ENCODE measurements at regions not wholly inside any gene's neighbourhood (a gene's known extent, or its start where the extent isn't known, plus 50 kb on each side); places are given as distances from the start of the nearest gene placed in this dataset.

DNA sequence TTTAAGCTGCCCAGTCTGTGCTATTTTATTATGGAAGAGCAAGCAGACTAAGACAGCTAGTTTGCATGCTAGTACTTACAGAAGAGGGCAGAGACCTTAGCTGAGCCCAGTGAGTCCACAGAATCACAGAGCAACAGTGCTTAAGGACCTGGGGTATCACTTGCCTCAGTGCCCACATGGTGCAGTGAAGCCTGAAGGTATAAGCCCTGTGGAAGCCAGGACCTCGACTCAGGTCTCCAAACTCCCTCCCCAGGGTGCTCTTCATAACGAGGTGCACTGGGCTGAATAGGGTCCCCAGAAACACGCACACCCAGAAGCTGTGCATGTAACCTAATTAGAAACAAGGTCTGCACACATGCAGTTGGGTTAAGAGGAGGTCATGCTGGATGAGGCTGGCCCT is 718.1 kb downstream of the GALR1 start:
- no peak overlapping the region for H3K14ac ChIP-seq (ENCODE audit: low read length in 2 of 2)
- H3K27ac ChIP-seq (ENCODE audit: low read length, poor library complexity, severe bottlenecking), result no peak overlapping the region
- no peaks in the 10 kb centered on the region for H3K4me1 ChIP-seq (ENCODE audit: control insufficient read depth, insufficient read depth, low read depth, low read length)
- H2BK12ac ChIP-seq (ENCODE audit: low read length in 2 of 2), result no peak overlapping the region
- H4K91ac ChIP-seq (ENCODE audit: low read length), result no peak overlapping the region
- no peaks in the 10 kb centered on the region for H3K36me3 ChIP-seq (ENCODE audit: control insufficient read depth in 1 of 2, insufficient read depth in 2 of 2, low read depth in 1 of 2, low read length in 2 of 2)
- no peak overlapping the region for H2BK120ac ChIP-seq (ENCODE audit: low read depth, low read length)
- H3K4ac ChIP-seq (ENCODE audit: low read depth in 1 of 2, low read length in 2 of 2), result no peak overlapping the region
- no peaks in the 10 kb centered on the region for H3K79me1 ChIP-seq (replicated peaks; ENCODE audit: low read length, poor library complexity, severe bottlenecking)
- H3K18ac ChIP-seq (ENCODE audit: low read depth in 1 of 2, low read length in 2 of 2), result no peak overlapping the region
- no peak overlapping the region for H4K8ac ChIP-seq (ENCODE audit: low read length)
- H2BK5ac ChIP-seq (ENCODE audit: low read depth, low read length, poor library complexity, severe bottlenecking), result no peak overlapping the region
- H2AFZ ChIP-seq (ENCODE audit: low read depth, low read length), result no peak overlapping the region
- no peak overlapping the region for H2AK5ac ChIP-seq (ENCODE audit: low read length, severe bottlenecking)
- H3K27me3 ChIP-seq (ENCODE audit: control insufficient read depth in 1 of 2, insufficient read depth in 1 of 2, low read length in 2 of 2), result no peaks in the 10 kb centered on the region
- no peak for DNase-seq
- H3K4me3 ChIP-seq (ENCODE audit: insufficient read depth in 1 of 2, low read depth in 1 of 2, low read length in 2 of 2), result no peak overlapping the region
- H3K23ac ChIP-seq (ENCODE audit: low read length in 2 of 2), result no peak overlapping the region
- H3K9me3 ChIP-seq (ENCODE audit: control insufficient read depth, low read length), result peaks cover 4% of the 10 kb centered on the region
- WGBS, result 53% methylated on average over 3 of the region's 3 CpGs
- no peak overlapping the region for H3K4me2 ChIP-seq (ENCODE audit: low read length, poor library complexity, severe bottlenecking)
- H3K9ac ChIP-seq (ENCODE audit: low read length), result no peak overlapping the region
- H2BK15ac ChIP-seq (ENCODE audit: low read depth, poor library complexity, severe bottlenecking), result no peak overlapping the region

DNA sequence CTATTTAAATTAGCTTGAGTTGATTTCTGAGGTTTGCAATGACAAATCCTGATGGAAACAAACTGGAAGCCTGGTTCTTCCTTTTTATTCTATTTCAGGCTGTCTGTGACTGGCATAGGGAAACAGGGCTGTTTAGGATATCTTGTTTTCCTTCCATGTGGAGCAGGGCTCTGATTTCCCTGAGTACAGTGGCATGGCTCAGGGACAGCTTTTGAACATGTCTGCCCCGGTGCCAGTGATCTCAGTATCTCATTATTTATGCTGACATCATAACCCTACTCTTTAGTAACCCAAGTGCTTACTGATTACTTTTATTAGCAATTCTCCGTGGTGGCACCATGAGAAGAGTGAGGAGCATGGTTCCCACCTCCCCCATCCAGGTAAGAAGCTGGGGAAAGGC is 720.3 kb downstream of the GALR1 start:
- Histone ChIP-seq H4K8ac (ENCODE audit: low read length) (no peak overlapping the region), H3K4me3 (ENCODE audit: insufficient read depth in 1 of 2, low read depth in 1 of 2, low read length in 2 of 2) (no peak overlapping the region), H2BK12ac (ENCODE audit: low read length in 2 of 2) (no peak overlapping the region), H2BK5ac (ENCODE audit: low read depth, low read length, poor library complexity, severe bottlenecking) (no peak overlapping the region), H3K27me3 (ENCODE audit: control insufficient read depth in 1 of 2, insufficient read depth in 1 of 2, low read length in 2 of 2) (no peaks in the 10 kb centered on the region), H3K18ac (ENCODE audit: low read depth in 1 of 2, low read length in 2 of 2) (no peak overlapping the region), H3K79me1 (replicated peaks; ENCODE audit: low read length, poor library complexity, severe bottlenecking) (no peaks in the 10 kb centered on the region), H4K91ac (ENCODE audit: low read length) (no peak overlapping the region), H2BK120ac (ENCODE audit: low read depth, low read length) (no peak overlapping the region), H3K27ac (ENCODE audit: low read length, poor library complexity, severe bottlenecking) (no peak overlapping the region), H3K4ac (ENCODE audit: low read depth in 1 of 2, low read length in 2 of 2) (no peak overlapping the region), H3K4me1 (ENCODE audit: control insufficient read depth, insufficient read depth, low read depth, low read length) (no peaks in the 10 kb centered on the region), H2AK5ac (ENCODE audit: low read length, severe bottlenecking) (no peak overlapping the region), H3K4me2 (ENCODE audit: low read length, poor library complexity, severe bottlenecking) (no peak overlapping the region), H3K14ac (ENCODE audit: low read length in 2 of 2) (no peak overlapping the region), H3K9me3 (ENCODE audit: control insufficient read depth, low read length) (no peaks in the 10 kb centered on the region), H2AFZ (ENCODE audit: low read depth, low read length) (no peak overlapping the region), H3K23ac (ENCODE audit: low read length in 2 of 2) (no peak overlapping the region), H3K36me3 (ENCODE audit: control insufficient read depth in 1 of 2, insufficient read depth in 2 of 2, low read depth in 1 of 2, low read length in 2 of 2) (no peaks in the 10 kb centered on the region), H2BK15ac (ENCODE audit: low read depth, poor library complexity, severe bottlenecking) (no peak overlapping the region), H3K9ac (ENCODE audit: low read length) (no peak overlapping the region)
- WGBS, result 28% methylated on average over 2 of the region's 2 CpGs
- DNase-seq, result no peak

DNA sequence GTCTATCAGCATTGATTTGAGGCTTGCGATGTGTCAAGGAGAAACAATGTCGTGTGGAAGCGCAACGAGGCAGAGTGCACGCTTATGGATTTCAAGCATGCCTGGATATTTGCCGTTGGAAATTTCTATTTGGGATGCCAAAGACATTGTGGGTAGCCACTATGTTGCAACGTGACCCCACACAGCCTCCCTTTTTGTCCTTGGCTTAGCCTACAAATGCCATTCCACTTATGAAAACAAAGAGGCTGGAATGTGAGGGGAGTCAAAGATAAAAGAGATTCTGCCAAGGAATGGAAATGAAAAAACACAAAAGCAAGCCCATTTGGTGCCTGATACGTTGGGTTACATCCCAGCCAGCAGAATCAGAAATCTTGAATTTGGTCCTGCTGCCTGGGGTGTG is 721.2 kb downstream of the GALR1 start:
- no peak overlapping the region for H3K23ac ChIP-seq (ENCODE audit: low read length in 2 of 2)
- H3K36me3 ChIP-seq (ENCODE audit: control insufficient read depth in 1 of 2, insufficient read depth in 2 of 2, low read depth in 1 of 2, low read length in 2 of 2), result no peaks in the 10 kb centered on the region
- no peak overlapping the region for H3K27ac ChIP-seq (ENCODE audit: low read length, poor library complexity, severe bottlenecking)
- H3K79me1 ChIP-seq (replicated peaks; ENCODE audit: low read length, poor library complexity, severe bottlenecking), result no peaks in the 10 kb centered on the region
- no peak overlapping the region for H2AK5ac ChIP-seq (ENCODE audit: low read length, severe bottlenecking)
- no peak overlapping the region for H4K91ac ChIP-seq (ENCODE audit: low read length)
- no peak overlapping the region for H3K4ac ChIP-seq (ENCODE audit: low read depth in 1 of 2, low read length in 2 of 2)
- H2BK5ac ChIP-seq (ENCODE audit: low read depth, low read length, poor library complexity, severe bottlenecking), result no peak overlapping the region
- H3K9me3 ChIP-seq (ENCODE audit: control insufficient read depth, low read length), result no peaks in the 10 kb centered on the region
- H4K8ac ChIP-seq (ENCODE audit: low read length), result no peak overlapping the region
- no peak overlapping the region for H3K18ac ChIP-seq (ENCODE audit: low read depth in 1 of 2, low read length in 2 of 2)
- WGBS, result 84% methylated on average over 7 of the region's 8 CpGs
- H2AFZ ChIP-seq (ENCODE audit: low read depth, low read length), result no peak overlapping the region
- no peak overlapping the region for H3K9ac ChIP-seq (ENCODE audit: low read length)
- H2BK120ac ChIP-seq (ENCODE audit: low read depth, low read length), result no peak overlapping the region
- H3K4me2 ChIP-seq (ENCODE audit: low read length, poor library complexity, severe bottlenecking), result no peak overlapping the region
- H3K4me1 ChIP-seq (ENCODE audit: control insufficient read depth, insufficient read depth, low read depth, low read length), result no peaks in the 10 kb centered on the region
- H3K27me3 ChIP-seq (ENCODE audit: control insufficient read depth in 1 of 2, insufficient read depth in 1 of 2, low read length in 2 of 2), result no peaks in the 10 kb centered on the region
- no peak overlapping the region for H3K14ac ChIP-seq (ENCODE audit: low read length in 2 of 2)
- H3K4me3 ChIP-seq (ENCODE audit: insufficient read depth in 1 of 2, low read depth in 1 of 2, low read length in 2 of 2), result no peak overlapping the region
- H2BK15ac ChIP-seq (ENCODE audit: low read depth, poor library complexity, severe bottlenecking), result no peak overlapping the region
- H2BK12ac ChIP-seq (ENCODE audit: low read length in 2 of 2), result no peak overlapping the region
- no peak for DNase-seq

DNA sequence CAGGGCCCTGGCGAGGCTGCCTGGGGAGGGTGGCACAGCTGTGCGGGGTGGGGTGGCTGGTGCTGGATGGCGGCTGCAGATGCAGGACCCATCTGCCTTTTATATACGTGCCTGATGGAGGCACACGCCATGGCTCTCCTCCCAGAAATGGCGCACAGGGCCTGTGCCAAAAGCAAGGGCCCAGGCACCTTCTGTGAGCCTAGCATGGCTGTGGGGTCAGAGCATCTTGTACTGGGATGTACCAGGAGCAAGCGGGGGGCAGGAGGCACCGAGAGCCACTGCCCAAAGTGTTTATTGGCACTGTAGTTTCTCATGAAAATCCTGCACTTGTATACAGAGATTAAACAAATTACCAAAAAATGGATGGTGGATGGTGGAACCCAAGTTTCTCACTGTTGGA is 724.1 kb downstream of the GALR1 start:
- Histone ChIP-seq H2AFZ (ENCODE audit: low read depth, low read length) (no peak overlapping the region), H2BK120ac (ENCODE audit: low read depth, low read length) (no peak overlapping the region), H4K8ac (ENCODE audit: low read length) (no peak overlapping the region), H2AK5ac (ENCODE audit: low read length, severe bottlenecking) (no peak overlapping the region), H2BK15ac (ENCODE audit: low read depth, poor library complexity, severe bottlenecking) (no peak overlapping the region), H3K9ac (ENCODE audit: low read length) (no peak overlapping the region), H4K91ac (ENCODE audit: low read length) (no peak overlapping the region), H3K9me3 (ENCODE audit: control insufficient read depth, low read length) (no peaks in the 10 kb centered on the region), H3K27ac (ENCODE audit: low read length, poor library complexity, severe bottlenecking) (no peak overlapping the region), H2BK12ac (ENCODE audit: low read length in 2 of 2) (no peak overlapping the region), H3K14ac (ENCODE audit: low read length in 2 of 2) (no peak overlapping the region), H3K36me3 (ENCODE audit: control insufficient read depth in 1 of 2, insufficient read depth in 2 of 2, low read depth in 1 of 2, low read length in 2 of 2) (no peaks in the 10 kb centered on the region), H3K4me2 (ENCODE audit: low read length, poor library complexity, severe bottlenecking) (no peak overlapping the region), H3K4me1 (ENCODE audit: control insufficient read depth, insufficient read depth, low read depth, low read length) (no peaks in the 10 kb centered on the region), H3K4ac (ENCODE audit: low read depth in 1 of 2, low read length in 2 of 2) (no peak overlapping the region), H2BK5ac (ENCODE audit: low read depth, low read length, poor library complexity, severe bottlenecking) (no peak overlapping the region), H3K27me3 (ENCODE audit: control insufficient read depth in 1 of 2, insufficient read depth in 1 of 2, low read length in 2 of 2) (no peaks in the 10 kb centered on the region), H3K4me3 (ENCODE audit: insufficient read depth in 1 of 2, low read depth in 1 of 2, low read length in 2 of 2) (no peak overlapping the region), H3K79me1 (replicated peaks; ENCODE audit: low read length, poor library complexity, severe bottlenecking) (no peaks in the 10 kb centered on the region), H3K23ac (ENCODE audit: low read length in 2 of 2) (no peak overlapping the region), H3K18ac (ENCODE audit: low read depth in 1 of 2, low read length in 2 of 2) (no peak overlapping the region)
- no peak for DNase-seq
- 81% methylated on average over 7 of the region's 8 CpGs for WGBS

All from mesenchymal stem cell (in vitro differentiated cells and primary cell).